Stimulated activated CD8-positive, alpha-beta memory T cell treated with anti-CD3 and anti-CD28 coated beads, Interleukin-7, amount 100 ng/mL, for 48 hours (primary cell): ENCODE measurements at regions not wholly inside any gene's neighbourhood (a gene's known extent, or its start where the extent isn't known, plus 50 kb on each side); places are given as distances from the start of the nearest gene placed in this dataset.
"Not testable (repeated sequence)": the region's sequence is repeated elsewhere in the genome, so short reads cannot be mapped to it uniquely, and the experiment has no call there.

Source experiments
- DNase-seq, 2 donors: peaks; one replicate each; pipeline ENCODE4 v3.0.0-alpha.2; 2020; ENCODE audit warnings: low read depth in 1 of 2; ENCODE audit errors: extremely low read depth in 1 of 2

DNA sequence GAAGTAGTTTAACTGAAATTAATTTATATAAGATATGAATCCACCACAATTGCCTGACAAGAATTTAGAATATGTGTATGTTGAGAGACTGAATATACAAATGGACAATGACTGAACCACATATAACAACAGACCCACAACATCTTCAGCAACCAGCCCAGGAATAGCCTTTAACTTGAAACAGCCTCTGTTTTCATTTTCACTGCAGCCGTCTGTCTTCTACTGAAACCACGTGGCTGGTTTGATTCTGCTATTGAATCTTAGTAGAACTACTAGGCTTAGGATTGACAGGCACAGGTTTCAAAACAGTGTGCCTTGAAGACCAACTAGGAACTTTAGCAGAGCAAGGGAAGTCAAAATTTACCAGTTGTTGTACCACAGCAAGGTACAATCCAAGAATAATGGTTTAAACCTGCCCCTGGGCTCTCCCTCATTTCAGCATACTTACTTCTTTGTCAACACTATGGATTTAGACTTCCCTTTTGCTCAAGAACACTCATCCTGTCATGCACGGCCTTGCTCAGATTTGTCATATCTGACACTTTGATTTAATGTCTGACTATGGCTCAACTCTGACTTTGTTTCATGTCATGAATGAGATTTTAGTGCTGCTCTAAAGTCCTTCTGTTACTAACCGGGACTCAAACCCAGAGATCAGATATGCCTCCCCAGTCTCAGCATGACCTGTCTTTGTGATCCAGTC lies 355.0 kb downstream of the KIF2B start:
- no peak for DNase-seq

DNA sequence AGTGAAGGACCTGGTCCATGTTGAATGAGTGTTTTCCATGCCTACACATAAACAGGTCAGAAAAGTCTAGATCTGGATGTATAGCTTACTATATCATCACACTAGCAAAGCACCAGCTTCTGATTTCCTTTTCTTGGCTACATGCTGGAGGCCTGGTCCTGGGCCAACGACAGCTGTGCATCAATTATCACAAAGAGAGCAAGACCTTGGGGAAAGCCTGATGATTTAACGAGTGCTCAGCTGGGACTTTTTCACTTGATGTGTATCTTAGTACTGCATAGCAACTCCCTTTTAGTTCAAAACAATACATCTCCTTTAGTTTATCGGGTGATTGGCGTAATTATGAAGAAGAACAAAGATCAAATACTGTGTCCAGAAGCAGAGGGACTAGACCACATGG lies 358.2 kb downstream of the KIF2B start:
- DNase-seq, result no peak

DNA sequence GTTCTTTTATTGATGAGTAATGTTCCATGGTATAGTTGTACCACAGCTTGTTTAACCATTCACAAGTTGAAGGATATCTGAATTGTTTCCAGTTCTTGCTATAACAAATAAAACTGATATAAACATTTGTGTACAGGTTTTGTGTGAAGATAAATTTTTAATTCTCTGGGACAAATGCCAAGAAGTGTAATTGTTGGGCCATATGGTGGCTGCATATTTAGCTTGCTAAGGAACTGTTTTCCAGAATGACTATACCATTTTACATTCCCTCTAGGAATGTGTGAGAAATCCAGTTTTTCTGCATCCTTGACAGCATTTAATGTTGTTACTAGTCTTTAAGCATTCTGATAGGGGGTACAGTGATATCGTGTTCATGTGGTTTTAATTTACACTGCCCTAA lies 368.5 kb downstream of the KIF2B start:
- no peak for DNase-seq

DNA sequence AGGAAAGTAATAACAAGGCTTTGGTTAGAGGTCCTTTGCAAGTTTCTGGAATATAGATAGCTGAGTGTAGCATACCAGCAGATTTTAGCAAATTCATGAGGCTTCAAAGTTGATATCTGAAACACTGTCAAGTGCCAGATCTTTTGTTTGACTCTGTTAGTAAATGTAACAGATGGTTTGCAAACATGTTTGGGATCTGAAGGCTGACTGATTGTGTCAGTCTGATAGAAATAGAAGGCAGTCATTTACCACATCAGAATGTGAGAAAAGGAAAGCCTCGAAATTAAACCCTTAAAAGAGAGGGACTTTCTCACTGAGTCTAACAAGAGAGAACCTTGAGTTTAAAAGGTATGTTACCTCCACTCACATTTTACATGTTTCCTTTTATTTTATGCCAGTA lies 371.5 kb downstream of the KIF2B start:
- no peak for DNase-seq

DNA sequence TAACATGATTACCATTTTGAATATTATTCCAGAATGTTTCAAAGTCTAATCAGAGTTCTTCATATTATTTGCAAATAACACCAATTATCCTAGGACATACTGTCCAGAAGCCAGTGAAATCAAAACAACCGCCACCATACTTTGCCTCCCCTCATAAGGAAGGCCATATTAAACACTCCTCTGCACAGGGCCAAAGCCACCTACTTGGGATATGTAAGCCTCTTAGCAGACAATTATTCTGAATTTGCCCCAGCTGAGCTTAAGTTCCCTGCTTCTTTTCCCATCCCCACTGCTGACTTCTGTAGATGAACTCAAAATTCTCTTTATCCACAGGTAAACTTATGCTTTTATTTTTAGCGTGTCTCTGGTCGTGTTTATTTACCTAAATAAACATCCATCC lies 374.0 kb downstream of the KIF2B start:
- DNase-seq, result no peak

DNA sequence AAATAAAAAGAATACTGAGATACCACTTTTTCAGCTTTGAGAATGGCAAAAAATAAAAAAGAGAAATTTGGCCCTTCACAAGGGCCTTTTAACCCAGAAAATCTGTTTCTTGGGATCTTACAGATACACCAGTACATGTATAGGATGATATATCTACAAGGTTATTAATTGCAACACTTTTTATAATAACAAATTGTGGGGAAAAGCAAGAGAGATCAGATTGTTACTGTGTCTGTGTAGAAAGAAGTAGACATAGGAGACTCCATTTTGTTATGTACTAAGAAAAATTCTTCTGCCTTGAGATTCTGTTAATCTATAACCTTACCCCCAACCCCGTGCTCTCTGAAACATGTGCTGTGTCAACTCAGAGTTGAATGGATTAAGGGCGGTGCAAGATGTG lies 378.7 kb downstream of the KIF2B start:
- DNase-seq, result not testable (repeated sequence)

DNA sequence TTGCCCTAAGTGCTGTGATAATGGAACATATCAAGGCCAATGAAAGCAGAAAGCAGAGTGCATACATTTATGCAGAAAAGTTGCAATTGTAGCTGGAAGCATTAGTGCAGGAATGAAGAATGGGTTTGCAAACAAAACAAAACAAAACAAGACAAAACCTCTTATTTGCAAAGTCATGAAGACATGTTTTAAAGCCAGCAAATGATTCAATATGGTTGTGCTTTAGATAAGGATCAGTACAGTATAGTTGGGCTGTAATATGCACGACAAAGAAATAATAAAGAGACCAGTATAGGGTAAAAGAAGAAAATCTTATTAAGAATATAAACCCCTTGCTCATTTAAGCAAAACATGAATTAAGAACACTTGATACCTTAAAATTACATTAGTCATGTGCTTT lies 398.1 kb downstream of the KIF2B start:
- no peak for DNase-seq

DNA sequence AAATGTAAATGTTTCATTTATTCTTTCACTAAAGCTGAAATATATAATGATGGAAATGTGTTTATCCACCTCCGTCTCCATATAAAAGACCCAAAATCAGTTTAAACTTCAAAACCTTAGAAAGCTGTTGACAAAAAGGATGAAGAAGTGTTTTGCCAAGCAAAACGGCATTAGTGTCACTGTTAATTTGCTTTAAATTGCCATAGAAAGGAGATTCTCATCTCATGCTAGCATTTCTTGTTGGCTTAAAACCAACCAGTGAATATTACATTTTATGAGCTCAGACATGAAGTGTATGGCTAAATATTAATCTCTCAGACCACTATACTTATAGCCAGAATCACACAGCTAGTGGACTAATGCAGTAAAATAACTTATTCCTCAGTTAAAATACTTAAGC lies 398.8 kb downstream of the KIF2B start:
- no peak for DNase-seq

DNA sequence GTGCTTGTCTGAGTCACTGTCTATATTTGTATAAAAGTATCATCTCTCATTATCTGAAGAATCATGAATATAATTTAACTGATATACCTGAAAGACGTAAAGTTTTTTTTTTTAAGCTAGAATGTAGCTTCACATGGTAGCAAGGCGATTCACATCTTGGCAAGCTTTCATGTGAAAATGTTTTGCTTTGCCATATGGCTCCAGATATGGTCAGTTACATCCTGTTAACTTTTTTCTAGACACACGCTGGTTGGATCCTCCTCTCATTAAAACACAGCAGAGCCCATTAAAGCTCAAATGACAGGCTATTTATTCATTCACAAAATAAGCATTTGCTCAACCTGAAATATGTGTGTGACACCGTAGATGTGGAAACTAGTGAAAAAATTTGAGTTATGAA lies 412.8 kb downstream of the KIF2B start:
- no peak for DNase-seq

DNA sequence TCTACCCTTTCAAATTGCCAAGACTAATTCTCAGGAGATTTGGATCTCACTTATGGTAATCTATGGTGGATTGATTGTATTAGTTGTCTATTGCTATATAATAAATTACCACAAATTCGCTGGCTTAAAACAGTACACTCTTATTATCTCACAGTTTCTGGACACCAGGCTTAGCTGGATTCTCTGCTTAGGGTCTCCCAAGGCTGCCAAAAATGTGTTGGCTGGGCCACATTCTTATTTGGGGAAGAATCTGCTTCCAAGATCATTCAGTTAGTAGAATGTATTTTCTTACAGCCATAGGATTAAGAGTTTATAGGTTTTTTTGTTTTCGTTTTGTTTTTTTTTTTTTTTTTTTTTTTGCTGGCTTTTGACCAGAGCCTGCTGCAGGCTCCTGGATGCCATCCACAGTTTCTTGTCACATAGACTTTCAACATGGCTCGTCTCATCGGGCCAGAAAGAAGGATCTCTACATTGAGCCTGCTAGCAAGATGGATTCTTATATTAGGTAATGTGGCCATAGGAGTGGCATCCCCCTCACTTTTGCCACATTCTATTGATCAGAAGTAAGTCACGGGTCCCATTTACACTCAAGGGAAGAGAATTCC lies 415.3 kb downstream of the KIF2B start:
- DNase-seq, result no peak

DNA sequence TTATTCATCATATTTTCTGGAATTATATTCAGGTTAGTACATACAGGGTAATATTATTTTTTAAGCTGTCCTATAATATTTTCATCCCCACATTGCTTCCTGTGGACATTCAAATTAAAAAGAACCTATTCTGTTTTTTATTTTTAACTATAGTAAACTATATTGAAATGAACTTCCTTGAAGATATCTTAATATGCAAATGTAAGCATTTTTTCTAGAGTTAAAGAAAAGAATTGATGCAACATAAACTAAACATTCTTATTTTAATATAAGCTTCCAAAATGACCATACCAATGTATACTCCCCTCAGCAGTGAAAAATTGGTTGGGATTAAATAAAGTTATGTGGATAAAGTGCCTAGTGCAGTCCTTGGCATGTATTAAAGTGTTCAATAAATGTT lies 416.6 kb downstream of the KIF2B start:
- no peak for DNase-seq

DNA sequence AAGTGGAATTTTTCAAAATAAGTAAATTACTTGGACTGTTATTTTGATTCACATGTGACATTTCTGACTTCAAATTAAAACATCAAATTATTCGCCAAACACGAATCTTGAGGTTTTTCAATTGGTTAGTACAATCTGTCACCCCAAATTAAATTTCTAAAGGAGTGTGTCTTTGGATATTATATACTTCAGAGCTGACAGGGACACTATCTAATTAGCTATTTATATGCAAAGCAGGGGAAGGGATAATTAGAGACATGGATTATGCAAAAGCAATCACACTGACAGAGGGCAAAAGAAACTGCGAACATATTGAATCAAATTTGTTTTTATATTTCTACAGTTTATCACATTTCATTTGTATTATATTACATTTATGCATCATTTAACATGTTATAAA lies 433.0 kb downstream of the KIF2B start:
- no peak for DNase-seq

DNA sequence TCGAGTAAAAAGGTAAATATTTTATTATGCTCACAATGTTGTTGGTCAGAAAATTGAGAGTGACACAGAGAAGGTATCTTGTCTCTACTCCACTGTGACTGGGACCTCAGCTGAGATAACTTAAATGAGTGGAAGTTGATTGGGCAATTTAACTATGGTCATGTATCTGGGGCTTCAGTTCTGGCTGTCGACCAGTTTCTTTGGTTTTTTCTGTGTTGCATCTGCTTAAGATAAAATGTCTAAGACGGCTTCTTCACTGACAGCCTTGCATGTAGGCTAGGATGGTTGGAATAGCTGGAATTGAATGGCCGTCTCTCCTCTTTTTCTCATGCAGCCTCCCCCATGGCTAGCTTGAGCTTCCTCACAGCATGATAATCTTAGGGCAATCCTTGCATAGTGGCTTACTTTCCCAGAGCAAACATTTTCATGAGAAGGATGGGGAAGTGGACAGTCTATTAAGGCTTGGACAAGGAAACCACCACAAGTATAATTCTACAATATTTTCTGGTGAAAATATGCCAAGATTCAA lies 433.7 kb downstream of the KIF2B start:
- no peak for DNase-seq

DNA sequence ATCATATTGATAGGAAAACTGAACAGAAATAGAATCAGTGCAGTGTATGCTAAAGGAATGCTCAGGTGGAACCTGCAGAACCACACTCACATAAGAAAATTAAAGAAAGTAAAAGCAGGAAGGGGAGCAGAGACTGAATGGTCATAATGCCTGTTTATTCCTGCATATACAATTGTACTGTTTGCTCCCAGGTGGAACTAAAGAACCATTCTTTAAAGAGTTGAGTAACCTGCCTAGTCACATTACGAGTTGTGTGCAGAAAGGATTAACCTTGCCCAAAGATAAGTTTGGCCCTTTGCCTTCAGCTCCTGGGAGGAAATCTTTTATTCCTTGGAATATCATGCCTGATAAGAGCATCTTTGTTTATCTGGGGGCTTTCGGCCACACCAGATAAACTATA lies 434.7 kb downstream of the KIF2B start:
- DNase-seq, result no peak

DNA sequence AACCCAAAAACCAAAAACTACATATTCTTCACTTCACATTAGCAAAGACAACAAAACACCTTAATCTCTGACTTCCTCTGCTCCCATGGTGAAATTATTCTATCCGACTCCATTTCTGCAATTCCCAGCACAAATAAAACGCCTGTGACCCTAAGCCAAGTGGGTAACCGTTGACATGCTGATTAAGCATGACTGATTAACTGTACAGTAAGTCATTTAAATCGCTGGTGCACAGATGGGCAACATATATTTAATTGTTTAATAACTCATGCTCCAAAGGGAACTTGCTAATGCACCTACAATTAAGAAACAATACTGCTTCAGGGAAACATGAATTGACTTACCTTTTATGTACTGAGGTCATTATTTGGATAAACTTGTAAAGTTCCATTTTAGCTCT lies 436.7 kb downstream of the KIF2B start:
- no peak for DNase-seq

DNA sequence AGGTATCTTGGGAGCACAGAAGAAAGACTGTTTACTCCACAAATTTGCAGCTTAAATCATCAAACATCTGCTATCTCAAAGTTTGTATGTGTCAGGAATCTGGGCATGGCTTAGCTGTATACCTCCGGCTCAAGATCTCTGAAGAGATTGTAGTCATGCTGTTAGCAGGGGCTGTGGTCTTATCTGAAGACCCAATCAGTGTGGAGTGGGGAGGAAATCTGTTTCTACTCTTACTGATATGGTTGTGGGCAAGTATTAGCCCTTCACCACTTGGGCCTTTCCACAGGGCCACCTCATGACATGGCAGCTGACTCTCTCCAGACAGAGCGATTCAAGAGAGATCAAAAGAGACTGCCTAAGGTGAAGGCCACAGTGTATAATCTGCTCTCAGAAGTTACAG lies 438.7 kb downstream of the KIF2B start:
- DNase-seq, result no peak

DNA sequence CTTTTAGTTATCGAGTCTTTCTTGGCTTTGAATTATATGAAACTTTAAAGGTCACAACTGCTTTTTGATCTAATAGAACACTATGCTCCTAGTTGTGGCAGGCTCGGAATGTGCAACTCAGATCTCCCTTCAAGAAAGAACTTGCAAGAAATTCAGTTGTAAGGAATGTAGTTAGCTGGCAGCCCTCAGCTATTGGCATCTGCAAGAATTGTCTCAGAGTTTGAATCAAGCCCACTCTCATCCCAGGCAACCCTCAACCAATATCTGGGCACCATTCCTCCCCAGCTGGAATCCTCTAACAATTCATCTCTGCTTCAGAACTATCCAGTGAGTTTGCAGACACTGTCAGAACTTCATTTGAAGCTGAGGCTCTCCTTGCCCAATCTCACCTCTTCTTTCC lies 447.2 kb downstream of the KIF2B start:
- DNase-seq, result no peak

DNA sequence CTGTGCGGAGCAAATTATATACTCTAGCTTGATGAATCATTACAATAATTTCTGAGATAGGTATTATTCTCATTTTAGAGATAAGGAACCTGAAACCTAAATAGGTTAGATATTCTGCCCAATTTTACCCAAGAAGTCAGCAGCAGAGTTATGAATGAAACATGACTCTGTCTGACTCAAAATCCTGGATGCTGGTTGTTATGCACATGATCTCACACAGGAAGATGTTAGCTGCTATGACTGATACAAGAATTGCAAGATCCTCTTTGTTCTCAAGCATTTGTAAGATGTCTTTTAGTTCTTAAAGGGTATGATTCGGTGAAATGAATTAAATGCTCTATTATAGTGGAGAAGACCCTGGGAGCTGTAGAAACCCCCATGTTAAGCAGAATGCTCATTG lies 447.8 kb downstream of the KIF2B start:
- no peak for DNase-seq

DNA sequence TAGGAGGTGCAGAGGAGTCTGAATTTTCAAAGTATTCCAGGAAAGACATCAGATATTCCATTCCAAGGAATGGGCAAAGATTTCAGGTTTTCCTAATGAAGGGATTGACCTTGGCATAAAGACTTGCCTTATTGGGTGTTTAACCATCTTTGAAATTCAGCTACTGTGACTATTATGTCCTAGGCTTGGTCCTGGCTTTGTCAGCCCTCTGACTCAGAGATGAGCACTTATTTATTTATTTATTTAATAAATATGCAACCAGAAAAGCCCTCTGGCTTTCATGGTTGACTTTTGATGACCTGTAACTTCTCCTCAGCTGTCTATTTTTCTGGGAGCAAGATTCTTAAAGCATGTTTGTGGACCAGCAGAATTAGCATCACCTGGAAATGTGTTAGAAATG lies 455.1 kb downstream of the KIF2B start:
- no peak for DNase-seq

DNA sequence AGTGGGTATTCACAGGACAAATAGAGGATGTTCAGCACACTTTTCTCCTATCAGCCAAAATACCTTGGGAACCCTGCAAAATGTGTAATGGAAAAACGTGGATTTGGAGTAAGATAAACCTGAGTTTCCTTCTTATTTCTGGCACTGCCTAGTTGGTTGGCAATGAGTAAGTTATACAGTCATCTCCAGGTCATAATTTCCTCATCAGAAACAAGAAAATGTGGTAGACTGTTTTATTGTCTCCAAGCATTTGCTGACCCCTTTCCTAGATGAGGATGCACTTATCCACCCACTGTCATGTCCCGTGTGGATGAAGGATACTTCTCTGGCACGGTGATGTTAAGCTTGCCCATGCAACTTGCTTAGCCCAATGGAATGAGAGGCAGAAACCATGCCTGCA lies 458.0 kb downstream of the KIF2B start:
- DNase-seq, result no peak

DNA sequence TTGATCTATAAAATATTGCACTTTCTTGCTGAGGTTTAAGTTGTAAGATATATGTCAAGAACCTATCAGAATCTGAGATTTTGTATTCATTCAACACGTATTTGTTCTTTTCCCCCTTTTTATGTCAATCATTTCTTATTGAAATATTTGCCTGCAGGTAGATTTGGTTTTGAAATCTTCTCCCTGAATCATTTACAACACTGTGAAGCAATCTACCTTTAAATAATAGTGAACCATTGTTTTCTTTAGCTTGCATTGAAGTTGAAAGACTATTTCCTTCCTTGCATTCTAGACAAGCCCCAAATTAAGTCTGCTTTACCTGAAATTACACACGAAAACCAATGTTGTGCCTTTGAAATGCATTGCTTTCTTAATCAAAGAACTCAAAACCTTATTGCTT lies 460.2 kb downstream of the KIF2B start:
- DNase-seq, result no peak

DNA sequence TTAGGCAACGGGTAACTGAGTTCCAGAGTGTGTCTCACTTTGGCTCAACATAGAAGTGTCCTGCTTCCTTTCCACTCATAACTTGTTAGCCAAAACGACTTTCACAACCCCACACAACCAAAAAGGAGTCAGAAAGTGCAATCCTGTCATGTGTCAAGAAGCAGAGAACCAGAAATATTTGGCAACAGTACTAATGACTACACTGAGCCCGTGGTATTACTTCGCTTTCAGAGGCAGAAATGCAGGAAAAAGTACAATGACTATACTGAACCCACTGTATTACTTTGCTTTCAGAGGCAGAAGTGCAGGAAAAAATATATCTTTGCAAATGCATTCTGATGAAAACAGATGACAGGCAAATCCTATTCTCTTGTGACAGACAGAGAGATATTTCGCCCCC lies 484.6 kb downstream of the KIF2B start:
- no peak for DNase-seq

DNA sequence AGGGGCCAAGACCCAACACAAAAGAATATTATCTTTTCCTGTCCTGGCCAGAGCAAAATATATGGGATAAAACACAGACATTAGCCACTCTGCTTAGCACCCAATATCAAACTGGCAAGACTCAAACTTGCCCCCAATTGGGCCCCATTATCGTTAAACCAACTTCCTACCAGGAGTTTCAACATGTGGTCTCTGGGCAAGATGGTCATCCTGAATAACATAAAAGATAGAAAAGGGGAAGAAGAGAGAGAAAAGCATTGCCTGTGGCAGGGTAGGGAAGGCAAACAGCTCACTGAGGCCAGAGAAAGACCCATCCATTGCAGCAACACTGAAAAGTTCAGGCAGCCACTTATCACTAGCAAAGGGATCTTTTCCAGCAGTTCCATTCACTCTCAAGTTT lies 502.1 kb downstream of the KIF2B start:
- DNase-seq, result no peak
